ENCODE measurements at regions not wholly inside any gene's neighbourhood (a gene's known extent, or its start where the extent isn't known, plus 50 kb on each side); places are given as distances from the start of the nearest gene placed in this dataset.
"Not testable (repeated sequence)": the region's sequence is repeated elsewhere in the genome, so short reads cannot be mapped to it uniquely, and the experiment has no call there.

GRCh38 chr9:25731895-25732794 lies 53.9 kb upstream of the TUSC1 start:
- TF ChIP-seq POLR2A (IDR thresholded peaks at IDR 0.05; ENCODE audit: extremely low read depth, insufficient read length); CTCF (IDR thresholded peaks at IDR 0.05; ENCODE audit: low read depth, low read length): not testable (repeated sequence)
